ENCODE measurements at regions not wholly inside any gene's neighbourhood (a gene's known extent, or its start where the extent isn't known, plus 50 kb on each side); places are given as distances from the start of the nearest gene placed in this dataset.

DNA sequence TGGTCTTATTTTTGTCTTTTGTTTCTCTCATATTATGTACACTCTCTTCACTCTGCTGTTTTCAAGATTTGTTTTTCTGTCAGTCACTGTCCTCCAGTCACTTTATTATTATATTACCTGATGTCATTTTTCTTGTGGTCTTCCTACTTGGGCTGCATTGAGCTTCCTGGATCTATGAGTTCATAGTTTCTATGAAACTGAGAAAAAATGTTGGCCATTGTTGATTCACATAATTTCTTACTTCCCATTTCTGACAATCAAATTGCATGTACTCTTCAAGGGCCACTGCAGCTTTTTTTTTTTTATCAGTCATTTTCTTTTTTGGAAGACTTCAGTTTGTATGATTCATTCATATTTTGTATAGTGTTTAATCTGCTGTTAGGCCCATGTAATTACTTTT, 1180.6 kb upstream of the GBE1 start:
- BruUV-seq (replicated peaks) = no TSS peak
- no peaks in the 10 kb centered on the region for H3K36me3 ChIP-seq (ENCODE audit: control insufficient read depth, insufficient read depth, low read length)
- no peaks in the 10 kb centered on the region for H3K9me3 ChIP-seq (replicated peaks; ENCODE audit: control insufficient read depth, insufficient read depth, low read depth, low read length)
- FAIRE-seq (no peak), DNase-seq (ENCODE audit: extremely low read depth in 1 of 4, low spot score in 3 of 4) (no peak), ATAC-seq (no peak)
- H3K9ac ChIP-seq (ENCODE audit: insufficient read depth in 1 of 2, low read depth in 2 of 2, low read length in 2 of 2) = no peak overlapping the region
- in situ Hi-C loops (cut with MboI) (no loop called here), intact Hi-C loops (cut with micrococcal nuclease) (no loop called here)
- ChIA-PET CTCF (ENCODE audit: low intra/inter-chr PET ratio) (no interaction called here), POLR2A (no interaction called here)
- H3K4me1 ChIP-seq (replicated peaks in 1 of 2; ENCODE audit: control insufficient read depth in 2 of 2, insufficient read depth in 2 of 2, low read length in 2 of 2) = no peaks in the 10 kb centered on the region
- no peaks in the 10 kb centered on the region for H3K79me2 ChIP-seq (ENCODE audit: control insufficient read depth, insufficient read depth, low read length)
- H3K27ac ChIP-seq (ENCODE audit: extremely low read depth, low read depth, low read length) = no peak overlapping the region
- no peak overlapping the region for H2AFZ ChIP-seq (ENCODE audit: low read depth, low read length)
- H4K20me1 ChIP-seq (replicated peaks; ENCODE audit: control insufficient read depth, insufficient read depth, low read length) = no peaks in the 10 kb centered on the region
- no peaks in the 10 kb centered on the region for H3K9me1 ChIP-seq (ENCODE audit: control insufficient read depth, insufficient read depth, low read length)
- TF ChIP-seq HDAC2 (IDR thresholded peaks at IDR 0.05) = no peak
- no peak for TF ChIP-seq ZNF780A (CRISPR knock-in tag; IDR thresholded peaks at IDR 0.05)
- TF ChIP-seq FIP1L1 (IDR thresholded peaks at IDR 0.05; ENCODE audit: low read depth, low read length, poor library complexity, severe bottlenecking) = no peak
- TF ChIP-seq ZNF696 (CRISPR knock-in tag; conservative IDR thresholded peaks at IDR 0.05) = no peak
- no peak for TF ChIP-seq U2AF2 (optimal IDR thresholded peaks at IDR 0.05; ENCODE audit: low read depth, low read length)
- TF ChIP-seq MCM2 (IDR thresholded peaks at IDR 0.05; ENCODE audit: low read depth) = no peak
- TF ChIP-seq TGIF2 (CRISPR knock-in tag; IDR thresholded peaks at IDR 0.05) = no peak
- no peak for TF ChIP-seq TCFL5 (CRISPR knock-in tag; conservative IDR thresholded peaks at IDR 0.05)
- TF ChIP-seq, protein P1, sequence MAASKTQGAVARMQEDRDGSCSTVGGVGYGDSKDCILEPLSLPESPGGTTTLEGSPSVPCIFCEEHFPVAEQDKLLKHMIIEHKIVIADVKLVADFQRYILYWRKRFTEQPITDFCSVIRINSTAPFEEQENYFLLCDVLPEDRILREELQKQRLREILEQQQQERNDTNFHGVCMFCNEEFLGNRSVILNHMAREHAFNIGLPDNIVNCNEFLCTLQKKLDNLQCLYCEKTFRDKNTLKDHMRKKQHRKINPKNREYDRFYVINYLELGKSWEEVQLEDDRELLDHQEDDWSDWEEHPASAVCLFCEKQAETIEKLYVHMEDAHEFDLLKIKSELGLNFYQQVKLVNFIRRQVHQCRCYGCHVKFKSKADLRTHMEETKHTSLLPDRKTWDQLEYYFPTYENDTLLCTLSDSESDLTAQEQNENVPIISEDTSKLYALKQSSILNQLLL (CRISPR knock-in tag; IDR thresholded peaks at IDR 0.05; ENCODE audit: borderline replicate concordance) = no peak
- no peak overlapping the region for H3K4me2 ChIP-seq (ENCODE audit: insufficient read depth, low read length)
- no peaks in the 10 kb centered on the region for H3K27me3 ChIP-seq (ENCODE audit: control insufficient read depth in 2 of 2, insufficient read depth in 2 of 2, low read length in 2 of 2)
- H3K4me3 ChIP-seq = no peak overlapping the region
